ENCODE measurements at regions not wholly inside any gene's neighbourhood (a gene's known extent, or its start where the extent isn't known, plus 50 kb on each side); places are given as distances from the start of the nearest gene placed in this dataset.

GRCh38 chr15:69926006-69926405 is 171.7 kb downstream of the TLE3 start:
- TF ChIP-seq CTCF (IDR thresholded peaks at IDR 0.05) (no peak), POLR2AphosphoS5 (IDR thresholded peaks at IDR 0.05) (no peak)

All from gastroesophageal sphincter (tissue), 3 donors.